ENCODE measurements at regions not wholly inside any gene's neighbourhood (a gene's known extent, or its start where the extent isn't known, plus 50 kb on each side); places are given as distances from the start of the nearest gene placed in this dataset.
A peak's percentile ranks its signal among the peaks of the same experiment; 100 is the strongest.

DNA sequence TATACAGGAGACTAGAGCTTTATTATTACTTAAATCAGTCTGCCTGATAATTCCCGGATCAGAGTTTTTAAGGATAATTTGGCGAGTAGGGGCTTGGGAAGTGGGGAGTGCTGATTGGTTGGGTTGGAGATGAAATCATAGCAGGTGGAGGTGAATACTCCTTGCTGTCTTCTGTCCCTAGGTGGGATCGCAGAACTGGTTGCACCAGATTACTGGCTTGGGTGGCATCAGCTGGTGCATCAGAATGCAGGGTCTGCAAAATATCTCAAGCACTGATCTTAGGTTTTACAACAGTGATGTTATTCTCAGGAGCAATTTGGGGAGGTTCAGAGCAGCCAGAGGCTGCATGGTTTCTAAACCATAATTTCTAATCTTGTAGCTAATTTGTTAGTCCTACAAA is 68.1 kb downstream of the KIF4B start:
- Histone ChIP-seq H3K4me3 (ENCODE audit: low read depth, low read length) (no peak overlapping the region), H3K36me3 (ENCODE audit: control insufficient read depth, insufficient read depth, low read length) (no peaks in the 10 kb centered on the region), H3K27me3 (ENCODE audit: control insufficient read depth, insufficient read depth, low read length) (no peaks in the 10 kb centered on the region)
- no peak for TF ChIP-seq CTCF (IDR thresholded peaks at IDR 0.05; ENCODE audit: insufficient read depth, low read length, severe bottlenecking)
- DNase-seq (ENCODE audit: low read depth) (no peak), FAIRE-seq (no peak)

DNA sequence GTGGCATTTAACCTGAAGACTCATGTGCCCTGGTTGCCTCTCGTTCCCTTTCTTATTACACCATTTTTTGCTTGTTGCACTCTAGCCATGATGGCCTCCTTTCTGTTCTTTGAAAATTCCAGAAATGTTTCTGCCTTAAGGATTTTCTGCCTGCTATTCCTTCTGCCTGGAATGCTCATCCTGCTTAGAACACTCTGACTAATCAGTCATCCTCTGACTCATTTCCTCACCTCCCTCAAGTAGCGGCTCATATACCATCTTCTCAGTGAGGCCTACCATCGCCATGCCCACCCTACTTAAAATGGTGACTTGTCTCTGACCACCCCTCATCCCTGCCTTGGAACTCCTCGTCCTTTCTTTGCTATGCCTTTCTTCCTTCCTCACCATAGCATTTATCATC is 68.8 kb downstream of the KIF4B start:
- no peak for TF ChIP-seq CTCF (IDR thresholded peaks at IDR 0.05; ENCODE audit: insufficient read depth, low read length, severe bottlenecking)
- no peaks in the 10 kb centered on the region for H3K36me3 ChIP-seq (ENCODE audit: control insufficient read depth, insufficient read depth, low read length)
- no peak overlapping the region for H3K4me3 ChIP-seq (ENCODE audit: low read depth, low read length)
- peak; percentile 91 for DNase-seq (ENCODE audit: low read depth)
- FAIRE-seq, result peak; percentile 75
- H3K27me3 ChIP-seq (ENCODE audit: control insufficient read depth, insufficient read depth, low read length), result no peaks in the 10 kb centered on the region

- H3K36me3 ChIP-seq (ENCODE audit: control insufficient read depth, insufficient read depth, low read length), result no peaks in the 10 kb centered on the region
- no peak overlapping the region for H3K4me3 ChIP-seq (ENCODE audit: low read depth, low read length)
- no peaks in the 10 kb centered on the region for H3K27me3 ChIP-seq (ENCODE audit: control insufficient read depth, insufficient read depth, low read length)
- no peak for TF ChIP-seq CTCF (IDR thresholded peaks at IDR 0.05; ENCODE audit: insufficient read depth, low read length, severe bottlenecking)
- DNase-seq (ENCODE audit: low read depth) (peak; percentile 94), FAIRE-seq (peak; percentile 86)
Measured at GRCh38 chr5:155085282-155085989, 71.9 kb downstream of the KIF4B start.

- no peak for TF ChIP-seq CTCF (IDR thresholded peaks at IDR 0.05; ENCODE audit: insufficient read depth, low read length, severe bottlenecking)
- no peak for FAIRE-seq
- no peak overlapping the region for H3K4me3 ChIP-seq (ENCODE audit: low read depth, low read length)
Measured at GRCh38 chr5:155087036-155087435, 73.5 kb downstream of the KIF4B start.

GRCh38 chr5:155088811-155089210 is 75.3 kb downstream of the KIF4B start:
- Histone ChIP-seq H3K27me3 (ENCODE audit: control insufficient read depth, insufficient read depth, low read length) (no peaks in the 10 kb centered on the region), H3K36me3 (ENCODE audit: control insufficient read depth, insufficient read depth, low read length) (no peaks in the 10 kb centered on the region), H3K4me3 (ENCODE audit: low read depth, low read length) (no peak overlapping the region)
- TF ChIP-seq CTCF (IDR thresholded peaks at IDR 0.05; ENCODE audit: insufficient read depth, low read length, severe bottlenecking), result no peak
- DNase-seq (ENCODE audit: low read depth), result no peak
- no peak for FAIRE-seq

More at GRCh38 chr5:155087036-155087435, 73.5 kb downstream of the KIF4B start:
- Histone ChIP-seq H3K36me3 (ENCODE audit: control insufficient read depth, insufficient read depth, low read length) (no peaks in the 10 kb centered on the region), H3K27me3 (ENCODE audit: control insufficient read depth, insufficient read depth, low read length) (no peaks in the 10 kb centered on the region)
- DNase-seq (ENCODE audit: low read depth), result peak; percentile 68

- no peaks in the 10 kb centered on the region for H3K27me3 ChIP-seq (ENCODE audit: control insufficient read depth, insufficient read depth, low read length)
- H3K36me3 ChIP-seq (ENCODE audit: control insufficient read depth, insufficient read depth, low read length), result no peaks in the 10 kb centered on the region
- H3K4me3 ChIP-seq (ENCODE audit: low read depth, low read length), result no peak overlapping the region
- no peak for TF ChIP-seq CTCF (IDR thresholded peaks at IDR 0.05; ENCODE audit: insufficient read depth, low read length, severe bottlenecking)
- DNase-seq (ENCODE audit: low read depth), result peak; percentile 31
- FAIRE-seq, result no peak
Measured at GRCh38 chr5:155089643-155090042, 76.1 kb downstream of the KIF4B start.

All from bronchial epithelial cell (primary cell).